HepG2 (cell line): ENCODE measurements at regions not wholly inside any gene's neighbourhood (a gene's known extent, or its start where the extent isn't known, plus 50 kb on each side); places are given as distances from the start of the nearest gene placed in this dataset.

Experiments used
- ARHGAP35 ChIP-seq: sonication (generic); formaldehyde crosslinking; IDR thresholded peaks from 2 replicates; pipeline ENCODE4 v1.9.0; 2022; ENCODE audit warnings: mild to moderate bottlenecking, inconsistent platforms, moderate library complexity, missing genetic modification reagents, borderline replicate concordance
- ATF4 ChIP-seq, 2 experiments: fragments of 450-650 bp in 1 of 2; sonication (generic) in 1 of 2; formaldehyde crosslinking; IDR thresholded peaks; 2 replicates each; pipeline versions ENCODE4 v1.5.0 to v1.8.0; 2020 to 2022; ENCODE audit warnings: mild to moderate bottlenecking in 1 of 2, missing genetic modification reagents in 1 of 2
- FOXO1 ChIP-seq: sonication (generic); formaldehyde crosslinking; IDR thresholded peaks from 2 replicates; pipeline ENCODE4 v1.4.0; 2020; ENCODE audit warnings: missing genetic modification reagents
- GLI4 ChIP-seq: sonication (generic); formaldehyde crosslinking; IDR thresholded peaks from 2 replicates; pipeline ENCODE4 v1.5.1; 2020; ENCODE audit warnings: missing genetic modification reagents, mild to moderate bottlenecking, moderate library complexity, borderline replicate concordance
- IRF2 ChIP-seq: IDR thresholded peaks from 2 replicates; pipeline ENCODE4 v1.6.1; 2018; ENCODE audit warnings: missing genetic modification reagents, missing compliant biosample characterization
- KDM5A ChIP-seq: fragments of 200-600 bp; sonication (generic); IDR thresholded peaks from 2 replicates; pipeline ENCODE4 v1.7.0; 2018; ENCODE audit warnings: antibody characterized with exemption, mild to moderate bottlenecking, low read length, borderline replicate concordance
- NR2F2 ChIP-seq: IDR thresholded peaks from 2 replicates; pipeline ENCODE4 v1.6.1; 2012; ENCODE audit warnings: low read depth, inconsistent platforms, borderline replicate concordance
- RAD51 ChIP-seq: fragments of 450-650 bp; IDR thresholded peaks from 2 replicates; pipeline ENCODE4 v1.6.1; 2016; ENCODE audit warnings: borderline replicate concordance
- RARA ChIP-seq: IDR thresholded peaks from 2 replicates; pipeline ENCODE4 v1.6.1; 2016; ENCODE audit warnings: missing genetic modification reagents, missing compliant biosample characterization
- SMAD9 ChIP-seq: sonication (generic); formaldehyde crosslinking; IDR thresholded peaks from 2 replicates; pipeline ENCODE4 v1.5.1; 2020; ENCODE audit warnings: mild to moderate bottlenecking, missing genetic modification reagents
- SNAPC4 ChIP-seq: sonication (generic); formaldehyde crosslinking; IDR thresholded peaks from 2 replicates; pipeline ENCODE4 v1.4.0; 2020; ENCODE audit warnings: mild to moderate bottlenecking, missing genetic modification reagents
- TSC22D2 ChIP-seq: sonication (generic); formaldehyde crosslinking; IDR thresholded peaks from 2 replicates; pipeline ENCODE4 v1.5.1; 2020; ENCODE audit warnings: missing genetic modification reagents, mild to moderate bottlenecking, borderline replicate concordance
- ZBTB21 ChIP-seq: sonication (generic); formaldehyde crosslinking; IDR thresholded peaks from 2 replicates; pipeline ENCODE4 v1.4.0; 2020; ENCODE audit warnings: missing genetic modification reagents
- ZBTB26 ChIP-seq: IDR thresholded peaks from 2 replicates; pipeline ENCODE4 v1.6.1; 2016; ENCODE audit warnings: missing compliant biosample characterization, missing genetic modification reagents, borderline replicate concordance
- ZNF235 ChIP-seq: sonication (generic); formaldehyde crosslinking; IDR thresholded peaks from 2 replicates; pipeline ENCODE4 v1.8.1; 2023; ENCODE audit warnings: mild to moderate bottlenecking, missing genetic modification reagents, borderline replicate concordance
- ZNF24 ChIP-seq: fragments of 450-650 bp; IDR thresholded peaks from 2 replicates; pipeline ENCODE4 v1.6.1; 2017; ENCODE audit warnings: antibody characterized with exemption, mild to moderate bottlenecking
- ZNF30 ChIP-seq: sonication (generic); formaldehyde crosslinking; IDR thresholded peaks from 2 replicates; pipeline ENCODE4 v1.5.0; 2020; ENCODE audit warnings: mild to moderate bottlenecking, missing genetic modification reagents
- ZNF530 ChIP-seq: sonication (generic); formaldehyde crosslinking; IDR thresholded peaks from 2 replicates; pipeline ENCODE4 v1.5.0; 2020; ENCODE audit warnings: low read depth, mild to moderate bottlenecking, missing genetic modification reagents
- ZNF546 ChIP-seq: sonication (generic); formaldehyde crosslinking; conservative IDR thresholded peaks from 2 replicates; pipeline ENCODE4 v1.8.1; 2023; ENCODE audit warnings: mild to moderate bottlenecking, missing genetic modification reagents
- ZNF614 ChIP-seq: IDR thresholded peaks from 2 replicates; pipeline ENCODE4 v1.6.1; 2018; ENCODE audit warnings: missing biosample characterization, missing genetic modification reagents, inconsistent platforms, borderline replicate concordance
- ZNF782 ChIP-seq: sonication (generic); formaldehyde crosslinking; IDR thresholded peaks from 2 replicates; pipeline ENCODE4 v1.4.0; 2020; ENCODE audit warnings: missing genetic modification reagents, mild to moderate bottlenecking, borderline replicate concordance
- ZNF816 ChIP-seq: sonication (generic); formaldehyde crosslinking; IDR thresholded peaks from 2 replicates; pipeline ENCODE4 v1.8.0; 2022; ENCODE audit warnings: missing genetic modification reagents, mild to moderate bottlenecking, borderline replicate concordance

- TF ChIP-seq SNAPC4 (CRISPR knock-in tag) (no peak), ZNF782 (CRISPR knock-in tag) (no peak), ATF4 (CRISPR knock-in tag; IDR thresholded peaks at IDR 0.05) (no peak), GLI4 (no peak), ZNF546 (0 out of 2 replicates have a peak, but pooled peaks have one; percentile 60), ZNF816 (CRISPR knock-in tag) (no peak), RARA (CRISPR knock-in tag) (peak; percentile 33; the same call in 1 of the 2 replicates), IRF2 (CRISPR knock-in tag) (no peak; the same call in 1 of the 2 replicates), ZNF530 (CRISPR knock-in tag) (no peak), ZNF614 (no peak), NR2F2 (no peak), TSC22D2 (CRISPR knock-in tag) (no peak), ZBTB21 (CRISPR knock-in tag) (no peak), RAD51 (no peak), SMAD9 (no peak), FOXO1 (CRISPR knock-in tag) (no peak), ZNF235 (no peak), ARHGAP35 (CRISPR knock-in tag) (no peak), ZNF30 (CRISPR knock-in tag) (no peak), ZNF24 (no peak), ZBTB26 (CRISPR knock-in tag) (no peak), KDM5A (no peak)
These were observed 207.1 kb downstream of the C9orf50 start (continued) for GRCh38 chr9:129413537-129414376.
